Activated CD4-positive, alpha-beta T cell treated with anti-CD3 and anti-CD28 coated beads, Interleukin-10, Interleukin-2, amounts not matched to agents 100 ng/mL and 50 ng/mL, durations not matched to agents 16 hours and 8 hours (primary cell): ENCODE measurements at regions not wholly inside any gene's neighbourhood (a gene's known extent, or its start where the extent isn't known, plus 50 kb on each side); places are given as distances from the start of the nearest gene placed in this dataset.

Experiments used
- DNase-seq: peaks from one replicate; pipeline ENCODE4 v3.0.0-alpha.2; 2020

- no peak for DNase-seq
Observed at GRCh38 chr2:67927501-67927900, 135.3 kb downstream of the C1D start.

- DNase-seq: no peak
Observed at GRCh38 chr2:67930156-67930555, 132.6 kb downstream of the C1D start.

- DNase-seq: no peak
Observed at GRCh38 chr2:67936969-67937368, 125.8 kb downstream of the C1D start.

- no peak for DNase-seq
Observed at GRCh38 chr2:67938053-67938452, 124.8 kb downstream of the C1D start.

- no peak for DNase-seq
Observed at GRCh38 chr2:67945056-67945455, 117.7 kb downstream of the C1D start.

- no peak for DNase-seq
Observed at GRCh38 chr2:67945940-67946339, 116.9 kb downstream of the C1D start.

- no peak for DNase-seq
Observed at GRCh38 chr2:67948057-67948456, 114.7 kb downstream of the C1D start.

- no peak for DNase-seq
Observed at GRCh38 chr2:67948506-67948905, 114.3 kb downstream of the C1D start.

GRCh38 chr2:67950018-67950417, 112.8 kb downstream of the C1D start:
- no peak for DNase-seq

- DNase-seq: no peak
Observed at GRCh38 chr2:67950919-67951318, 111.9 kb downstream of the C1D start.

- DNase-seq: no peak
Observed at GRCh38 chr2:67952066-67952465, 110.7 kb downstream of the C1D start.

- DNase-seq: no peak
Observed at GRCh38 chr2:67954093-67954748, 108.6 kb downstream of the C1D start.

GRCh38 chr2:67955748-67956603, 106.8 kb downstream of the C1D start:
- DNase-seq: no peak

GRCh38 chr2:67965246-67965645, 97.6 kb downstream of the C1D start:
- DNase-seq: no peak

GRCh38 chr2:67970071-67970470, 92.7 kb downstream of the C1D start:
- DNase-seq: no peak

GRCh38 chr2:67970542-67970941, 92.3 kb downstream of the C1D start:
- no peak for DNase-seq

GRCh38 chr2:67974559-67975430, 88.0 kb downstream of the C1D start:
- DNase-seq: no peak

GRCh38 chr2:67977464-67977863, 85.3 kb downstream of the C1D start:
- no peak for DNase-seq

- DNase-seq: no peak
Observed at GRCh38 chr2:67982956-67983355, 79.8 kb downstream of the C1D start.

GRCh38 chr2:67984600-67984999, 78.2 kb downstream of the C1D start:
- DNase-seq: no peak

GRCh38 chr2:67985586-67985985, 77.2 kb downstream of the C1D start:
- no peak for DNase-seq

GRCh38 chr2:67986258-67986657, 76.5 kb downstream of the C1D start:
- no peak for DNase-seq
